ENCODE measurements at regions not wholly inside any gene's neighbourhood (a gene's known extent, or its start where the extent isn't known, plus 50 kb on each side); places are given as distances from the start of the nearest gene placed in this dataset.

DNA sequence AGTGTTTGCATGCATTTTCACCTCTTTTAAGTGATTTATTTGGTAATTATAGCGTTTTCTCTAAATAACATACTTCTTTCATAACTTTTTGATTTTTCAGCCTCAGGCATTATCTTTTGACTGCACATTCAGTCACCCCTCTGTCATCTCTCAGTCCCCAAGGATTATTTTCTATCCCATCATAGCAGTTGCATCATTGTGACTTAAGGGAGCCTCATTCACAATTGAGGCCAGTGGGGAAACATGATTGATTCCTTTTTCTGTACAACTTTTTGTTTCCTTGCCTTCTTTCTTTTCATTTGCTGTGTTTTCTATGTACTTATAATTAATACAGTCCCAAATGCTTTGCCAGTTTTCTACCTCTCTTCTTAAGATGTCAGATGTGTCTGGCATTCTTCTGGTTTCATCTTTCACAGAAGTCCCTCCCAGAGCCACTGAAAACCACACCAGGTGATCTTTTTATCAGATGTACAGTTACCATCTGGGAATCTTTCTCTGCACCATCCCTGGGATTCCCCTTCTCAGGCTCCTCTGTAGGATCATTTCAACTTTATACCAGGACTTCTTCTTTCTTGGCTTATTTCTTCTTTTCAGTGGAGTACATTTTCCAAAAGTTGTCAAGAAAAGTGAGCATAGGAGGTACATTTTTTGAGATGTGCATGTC is 151.4 kb downstream of the RAP2B start:
- peak; percentile 36 for DNase-seq (ENCODE audit: low read depth)

DNA sequence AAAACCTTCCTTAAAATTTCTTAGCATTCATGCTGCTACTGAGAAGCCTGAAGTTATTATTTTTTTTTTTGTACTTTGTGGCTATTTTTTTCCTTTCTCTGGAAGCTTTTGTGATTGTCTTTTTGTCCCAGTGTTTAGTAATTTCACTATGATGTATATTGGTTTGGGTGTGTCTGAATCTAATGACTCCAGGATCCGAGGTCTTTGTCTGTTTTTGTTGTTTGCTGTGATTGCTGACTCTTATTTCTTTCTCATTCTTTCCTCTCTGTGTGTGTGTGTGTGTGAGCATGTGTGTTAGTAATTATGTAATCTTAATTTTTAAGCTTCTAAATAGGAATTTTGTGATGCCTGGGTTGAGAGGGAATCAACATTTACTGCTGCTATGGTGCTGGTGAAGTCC is 152.0 kb downstream of the RAP2B start:
- no peak for DNase-seq (ENCODE audit: low read depth)

DNA sequence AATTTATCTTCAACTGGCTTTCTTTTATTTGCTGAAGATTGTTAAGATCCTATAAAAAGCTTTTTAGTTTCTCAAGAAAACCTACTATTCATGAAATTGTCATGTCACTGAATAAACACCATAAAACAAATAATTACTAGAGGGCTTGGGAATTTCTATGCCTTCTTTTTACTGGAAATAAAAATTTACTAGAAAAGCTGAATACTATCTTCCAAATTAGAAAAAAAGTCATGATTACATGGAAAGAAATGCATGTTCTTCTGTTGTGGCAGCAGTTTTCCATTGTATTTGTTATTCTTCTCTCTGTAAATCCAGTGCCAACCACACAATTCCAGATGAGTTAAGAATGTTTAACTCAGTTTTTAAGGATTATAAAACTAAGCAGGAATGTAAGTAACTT is 153.8 kb downstream of the RAP2B start:
- DNase-seq (ENCODE audit: low read depth), result no peak

DNA sequence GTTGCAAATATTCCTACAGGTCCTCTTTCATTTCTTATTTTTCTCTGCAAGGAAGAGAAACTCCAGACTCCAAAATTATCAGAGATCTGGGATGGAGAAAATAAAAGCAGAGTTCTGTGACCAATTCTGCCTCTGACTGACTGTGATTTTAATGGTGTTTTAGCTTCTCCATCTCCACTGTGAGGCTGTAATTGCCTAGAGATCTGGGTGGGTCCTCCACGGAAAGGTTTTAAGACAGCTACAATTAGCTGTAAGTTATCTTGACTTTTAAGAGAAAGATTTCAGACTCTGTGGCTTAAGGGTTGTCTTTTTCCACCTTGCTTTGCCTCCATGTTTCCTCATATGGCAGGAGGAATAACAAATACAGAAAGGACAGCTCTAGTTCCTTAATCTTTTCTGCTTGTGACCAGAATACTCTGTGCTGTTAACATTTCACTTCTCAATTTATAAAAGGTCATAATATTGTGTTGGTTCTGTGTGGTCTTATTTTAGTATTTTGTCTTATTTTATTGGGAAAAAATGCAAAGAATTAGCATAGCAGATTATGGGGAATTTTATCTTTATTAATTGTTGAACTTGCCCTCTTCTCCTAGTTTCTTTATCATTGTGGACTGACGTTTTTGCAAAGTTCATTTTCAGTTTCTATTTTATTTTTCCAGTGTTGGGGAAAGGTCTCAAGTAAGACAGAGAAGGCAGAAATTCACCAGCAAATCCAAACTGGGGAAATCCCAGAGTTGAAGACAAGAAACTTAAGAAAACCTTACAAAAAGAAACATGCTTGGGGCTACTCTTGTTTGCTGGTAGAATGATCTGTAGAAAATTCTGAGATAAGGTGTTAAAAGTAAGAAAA is 157.9 kb downstream of the RAP2B start:
- DNase-seq (ENCODE audit: low read depth), result no peak

DNA sequence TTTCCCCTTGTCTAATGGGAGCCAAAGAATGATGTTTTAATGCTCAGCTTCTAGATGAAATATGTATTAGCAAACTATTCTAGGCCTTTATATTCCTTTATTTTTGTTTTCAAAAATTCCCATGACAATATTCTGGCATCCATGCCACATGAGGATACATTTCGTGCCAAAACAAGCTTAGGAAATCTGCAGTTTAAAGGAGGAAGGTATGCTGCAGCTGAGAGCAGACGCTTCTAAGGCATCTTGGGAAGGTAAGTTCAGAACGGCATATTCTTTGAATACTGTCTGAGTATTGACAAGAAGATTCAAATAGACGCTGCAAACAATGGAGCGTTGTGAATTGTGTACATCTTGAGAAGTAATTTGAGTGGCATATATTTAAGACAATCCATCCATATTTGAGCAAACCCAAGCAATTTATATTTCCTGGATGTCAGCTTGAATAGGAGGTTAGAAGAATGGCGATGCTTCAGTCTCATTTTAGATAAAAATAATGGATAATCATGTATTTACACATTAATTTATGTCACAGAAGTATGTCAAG is 158.6 kb downstream of the RAP2B start:
- no peak for DNase-seq (ENCODE audit: low read depth)

DNA sequence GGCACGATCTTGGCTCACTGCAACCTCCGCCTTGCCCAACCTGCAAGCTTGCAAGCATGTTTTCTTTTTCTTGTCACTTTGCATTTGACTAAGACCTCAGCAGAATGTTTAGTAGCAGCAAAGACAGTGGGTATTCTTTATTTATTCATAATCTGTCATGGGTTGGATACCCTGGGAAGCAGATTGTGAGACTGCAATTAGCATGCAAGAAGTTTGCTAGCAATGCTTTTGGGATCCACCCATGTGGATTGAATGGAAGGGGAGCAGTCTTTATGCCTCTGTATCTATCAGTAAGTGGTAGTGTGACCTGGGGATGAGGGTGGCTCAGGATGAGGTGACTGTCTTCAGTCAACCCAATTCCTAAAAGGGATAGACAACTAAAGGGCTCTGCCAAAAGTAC is 166.7 kb downstream of the RAP2B start:
- no peak for DNase-seq (ENCODE audit: low read depth)

DNA sequence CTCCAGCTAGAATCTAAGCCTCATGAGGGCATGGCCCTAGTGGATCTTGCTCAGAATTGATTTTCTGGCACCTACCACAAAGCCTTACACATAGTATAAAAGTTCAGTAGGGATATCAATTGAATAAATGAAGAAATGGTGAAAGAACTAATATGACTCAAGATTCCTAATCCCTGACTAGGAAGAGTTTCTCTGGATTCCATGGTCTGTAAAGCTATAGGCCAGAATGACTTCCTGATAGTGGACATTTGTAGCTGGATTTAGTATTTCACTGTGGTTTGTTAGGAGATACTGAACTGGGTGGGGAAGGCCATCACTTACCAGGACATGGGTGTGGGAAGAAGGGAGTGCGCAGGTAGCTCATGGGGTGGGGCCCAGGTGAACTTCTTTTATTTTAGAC is 168.9 kb downstream of the RAP2B start:
- no peak for DNase-seq (ENCODE audit: low read depth)

DNA sequence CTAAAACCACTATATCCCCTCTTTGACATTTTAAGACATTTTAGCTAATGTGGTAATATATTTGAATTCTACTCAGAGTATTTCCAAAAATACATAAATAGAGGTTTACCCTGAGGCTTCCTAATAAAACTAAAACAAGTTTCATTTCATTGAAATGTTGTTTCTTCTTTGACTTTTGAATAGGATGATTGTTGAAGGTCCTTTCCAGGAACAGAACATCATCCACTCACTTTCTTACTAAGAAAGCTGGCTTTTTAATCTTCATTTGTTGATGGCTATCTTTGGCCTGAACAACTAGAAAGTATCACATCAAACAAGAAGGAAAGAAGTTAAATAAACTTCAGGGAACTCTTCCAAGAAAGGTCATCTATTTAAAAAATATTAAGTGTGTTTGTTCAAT is 169.7 kb downstream of the RAP2B start:
- DNase-seq (ENCODE audit: low read depth), result no peak

DNA sequence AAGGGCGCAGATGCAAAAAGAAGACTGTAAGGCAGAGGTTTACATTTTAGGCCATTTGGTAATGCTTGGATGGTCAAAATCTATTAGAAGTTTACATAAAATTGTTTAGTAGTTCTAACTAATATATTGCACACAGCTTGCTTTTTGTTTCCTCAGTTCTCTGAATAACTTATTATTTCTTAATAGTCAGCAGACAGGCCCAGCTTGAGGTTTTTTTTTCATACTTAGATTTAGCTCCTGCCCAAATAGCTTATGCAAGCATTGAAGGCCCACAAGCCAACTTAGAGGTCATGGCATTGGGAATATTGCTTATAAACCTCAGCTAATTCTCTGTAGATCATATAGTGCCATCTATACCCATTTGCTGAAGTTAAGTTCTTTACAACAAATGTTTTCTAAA is 172.5 kb downstream of the RAP2B start:
- no peak for DNase-seq (ENCODE audit: low read depth)

DNA sequence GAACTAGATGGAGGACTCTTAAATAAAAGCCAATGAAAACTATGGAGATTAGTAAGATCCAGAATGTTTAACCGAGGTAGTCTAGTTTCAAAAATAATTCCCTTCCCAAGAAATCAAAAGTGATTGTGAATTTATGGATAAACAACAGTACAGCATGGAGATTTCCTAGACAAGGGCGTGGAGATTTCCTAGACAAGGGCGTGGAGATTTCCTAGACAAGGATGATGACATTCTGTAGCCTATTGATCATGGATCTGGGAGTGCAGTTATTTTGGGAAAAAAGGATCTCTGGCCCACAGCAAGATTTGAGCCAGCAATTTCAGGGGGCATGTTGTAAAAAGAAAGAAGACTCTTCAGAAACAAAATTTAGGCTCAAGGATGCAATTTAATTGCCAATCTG is 175.3 kb downstream of the RAP2B start:
- DNase-seq (ENCODE audit: low read depth), result no peak

DNA sequence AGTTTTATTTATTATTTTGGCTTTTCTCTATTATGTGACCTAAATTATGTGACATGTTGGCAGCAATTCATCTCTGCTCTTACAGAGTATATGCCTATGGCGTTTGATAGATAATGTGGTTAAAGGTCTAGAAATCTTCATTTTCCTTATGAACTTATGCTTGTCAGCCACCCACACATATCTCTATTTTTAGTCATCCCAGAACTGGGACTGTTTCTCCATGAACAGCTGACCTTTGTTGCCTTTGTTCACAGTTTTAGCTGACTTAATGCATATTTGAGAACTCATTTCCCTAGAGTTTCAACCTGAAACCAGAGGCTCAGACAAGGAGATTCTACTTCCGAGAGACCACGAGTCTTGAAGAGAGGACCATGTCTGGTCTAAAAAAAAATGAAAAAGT is 176.5 kb downstream of the RAP2B start:
- no peak for DNase-seq (ENCODE audit: low read depth)

DNA sequence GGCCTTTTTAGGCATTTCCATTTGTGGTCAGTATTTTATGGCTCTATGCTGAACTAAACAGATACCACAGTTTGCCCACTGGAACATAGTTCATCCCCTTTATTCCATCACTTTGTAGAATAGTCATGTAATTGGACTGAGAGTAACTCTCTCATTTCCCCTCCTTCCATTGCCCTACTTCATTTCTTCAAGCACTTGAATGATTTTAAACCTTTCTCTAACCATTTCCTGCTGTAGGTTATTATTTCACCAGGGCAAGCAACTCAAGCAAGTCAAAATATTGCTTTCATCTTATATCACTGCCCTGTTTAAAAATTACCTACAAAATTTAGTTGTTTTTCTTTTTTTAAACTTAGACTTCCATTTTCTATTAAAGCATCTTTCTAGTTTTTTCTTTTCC is 177.0 kb downstream of the RAP2B start:
- DNase-seq (ENCODE audit: low read depth), result no peak

DNA sequence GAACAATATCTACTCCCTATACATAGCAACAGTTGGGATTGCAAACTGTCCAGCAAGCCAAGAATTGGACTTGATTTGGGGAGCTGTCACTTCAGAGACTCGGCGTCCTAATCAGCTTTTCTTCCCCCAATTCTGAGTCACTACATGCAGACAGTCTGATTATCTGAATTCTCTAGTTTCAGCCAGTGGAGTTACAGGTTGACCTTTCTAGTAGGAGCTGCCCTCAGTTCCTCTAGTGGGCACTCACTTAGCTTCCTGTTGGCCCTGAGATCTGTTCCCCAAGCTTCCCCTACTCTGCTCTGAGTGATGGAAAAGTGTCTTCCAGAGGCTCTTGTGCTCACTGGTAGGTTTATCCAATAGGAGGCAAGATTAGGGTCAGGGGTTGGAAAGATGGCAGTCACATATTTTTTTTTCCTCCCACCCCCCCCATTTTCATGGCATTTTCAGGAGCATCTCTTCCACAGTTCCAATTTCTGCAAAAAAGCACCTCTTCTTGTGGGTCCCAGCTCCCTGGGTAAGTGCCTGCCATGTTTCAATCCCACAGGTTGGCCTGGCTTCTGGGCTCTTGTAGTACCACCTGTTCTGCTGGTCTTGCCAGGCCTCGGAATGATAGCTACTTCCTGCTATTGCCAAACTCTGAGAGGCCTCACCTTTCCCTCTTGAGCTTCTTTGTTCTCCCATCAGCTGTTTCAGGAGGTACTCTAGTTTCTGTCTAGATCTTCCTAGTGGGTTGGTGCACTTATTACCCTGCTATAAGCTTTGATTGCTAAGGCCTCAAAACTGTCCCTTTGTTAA is 182.2 kb downstream of the RAP2B start:
- no peak for DNase-seq (ENCODE audit: low read depth)

DNA sequence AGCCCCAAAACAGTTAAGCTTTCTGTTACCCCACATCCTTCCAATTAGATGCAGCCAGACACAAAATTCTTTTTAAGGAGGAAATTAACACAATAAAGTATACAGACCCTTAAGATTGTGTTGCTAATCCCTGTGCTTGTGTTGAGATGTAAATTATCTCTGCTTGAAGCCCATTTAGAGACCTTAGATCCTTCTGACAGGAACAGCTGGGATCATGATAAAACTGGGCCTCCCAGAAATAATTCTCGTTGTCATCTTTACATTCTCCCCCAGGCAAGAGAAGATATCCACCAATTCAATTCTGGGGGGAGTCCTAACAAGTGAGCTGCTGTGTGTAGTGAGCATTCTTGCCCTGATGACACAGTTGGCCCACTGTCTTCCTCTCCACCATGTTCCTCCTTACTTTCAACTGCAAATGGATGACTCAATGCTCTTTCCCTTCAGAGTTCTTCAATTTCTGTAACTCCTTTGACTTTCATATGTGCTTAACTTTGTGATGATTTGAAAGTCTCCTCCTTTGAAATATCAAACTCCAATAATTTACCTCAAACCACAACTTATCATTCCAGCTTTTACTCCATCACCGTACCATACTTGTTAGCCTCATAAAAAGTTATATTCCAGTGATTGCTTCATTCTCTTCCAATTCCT is 186.6 kb downstream of the RAP2B start:
- DNase-seq (ENCODE audit: low read depth), result peak; percentile 59

DNA sequence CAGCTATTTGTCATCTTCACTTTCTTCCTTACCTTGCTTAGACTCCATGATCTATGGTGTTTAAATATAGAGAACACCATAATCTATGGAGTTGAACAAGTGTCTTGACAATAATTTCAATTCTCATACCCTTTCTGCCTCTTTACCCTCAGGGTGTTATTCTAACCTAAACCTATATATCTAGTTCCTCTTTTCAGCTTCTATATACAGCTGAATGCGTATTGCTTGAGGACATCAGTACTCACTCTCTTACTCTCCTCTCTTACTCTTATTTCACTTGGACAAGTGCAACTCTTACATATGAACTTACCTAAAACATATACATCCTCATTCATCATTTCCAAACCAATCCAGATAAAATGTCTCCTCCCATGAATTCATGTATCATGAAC is 187.1 kb downstream of the RAP2B start:
- no peak for DNase-seq (ENCODE audit: low read depth)

DNA sequence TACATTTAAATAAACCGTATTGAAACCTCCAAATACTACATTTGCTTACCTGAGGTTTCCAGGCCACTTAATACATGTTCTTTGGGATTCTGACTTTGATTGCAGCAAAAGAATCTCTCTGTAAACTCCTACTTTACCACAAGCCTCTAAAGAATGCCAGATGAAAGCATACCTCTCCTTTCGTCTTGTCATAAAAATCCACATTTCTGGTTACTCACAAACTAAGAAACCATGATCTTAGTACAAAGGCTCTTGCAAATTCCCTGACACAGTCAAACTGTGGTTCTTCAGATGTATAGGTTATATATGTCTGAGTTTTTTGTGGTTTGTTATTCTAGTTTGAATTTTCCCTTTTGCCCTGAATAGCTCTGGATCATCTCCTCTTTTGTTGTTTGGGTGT is 188.4 kb downstream of the RAP2B start:
- peak; percentile 90 for DNase-seq (ENCODE audit: low read depth)

DNA sequence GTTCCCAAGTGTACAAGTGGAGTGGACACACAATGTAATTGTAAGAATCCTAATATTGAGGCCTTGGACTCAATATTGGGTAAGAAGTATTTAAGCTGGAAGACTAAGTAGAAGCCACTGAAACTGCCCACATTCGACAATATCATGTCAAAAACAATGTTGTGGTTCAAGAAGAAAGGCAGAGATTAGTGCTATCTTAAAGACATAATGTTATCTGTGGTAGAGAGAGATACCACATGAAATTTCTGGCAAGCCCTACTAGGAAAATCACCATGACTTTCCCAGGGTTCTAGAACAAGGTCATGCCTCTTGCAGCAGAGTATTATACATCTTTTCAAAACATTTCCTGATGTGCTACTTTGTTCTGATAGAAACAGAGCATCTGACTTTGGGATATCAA is 192.6 kb downstream of the RAP2B start:
- no peak for DNase-seq (ENCODE audit: low read depth)

DNA sequence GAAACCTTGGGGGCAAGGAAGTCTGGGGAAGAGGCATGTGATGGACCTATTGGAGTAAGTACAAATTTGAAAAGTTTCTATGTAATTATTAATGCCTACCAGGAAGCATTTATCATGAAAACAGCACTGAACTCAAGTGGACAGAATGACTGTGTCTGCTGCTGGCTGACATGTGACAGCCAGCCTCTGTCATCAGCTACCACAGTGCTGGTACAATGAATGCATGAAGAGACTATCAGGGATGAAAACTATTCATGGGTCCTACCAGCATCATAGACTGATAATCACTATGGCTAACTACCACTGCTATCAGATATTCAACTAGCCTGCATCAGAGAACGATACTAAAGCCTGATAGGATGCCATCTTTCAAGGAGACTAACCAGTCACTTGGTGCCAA is 193.5 kb downstream of the RAP2B start:
- no peak for DNase-seq (ENCODE audit: low read depth)

DNA sequence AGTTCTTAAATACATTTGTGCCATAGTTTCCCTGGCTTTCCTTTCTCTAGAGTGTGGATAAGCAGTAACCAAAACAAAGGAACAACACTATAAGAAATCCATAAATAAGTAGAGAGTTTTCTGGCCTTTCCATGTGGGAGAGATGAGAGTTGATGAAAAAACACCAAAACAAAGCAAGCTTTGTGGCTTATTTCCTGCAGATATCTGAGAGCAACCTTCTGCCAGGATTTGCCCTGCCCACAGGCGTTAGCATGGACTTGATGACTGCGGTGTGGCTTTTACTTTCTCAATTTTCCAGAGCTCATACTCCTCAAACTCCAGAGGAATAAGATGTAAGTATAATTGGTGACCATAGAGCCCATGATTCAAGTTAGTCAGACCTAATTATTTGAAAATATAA is 194.9 kb downstream of the RAP2B start:
- DNase-seq (ENCODE audit: low read depth), result peak; percentile 21

DNA sequence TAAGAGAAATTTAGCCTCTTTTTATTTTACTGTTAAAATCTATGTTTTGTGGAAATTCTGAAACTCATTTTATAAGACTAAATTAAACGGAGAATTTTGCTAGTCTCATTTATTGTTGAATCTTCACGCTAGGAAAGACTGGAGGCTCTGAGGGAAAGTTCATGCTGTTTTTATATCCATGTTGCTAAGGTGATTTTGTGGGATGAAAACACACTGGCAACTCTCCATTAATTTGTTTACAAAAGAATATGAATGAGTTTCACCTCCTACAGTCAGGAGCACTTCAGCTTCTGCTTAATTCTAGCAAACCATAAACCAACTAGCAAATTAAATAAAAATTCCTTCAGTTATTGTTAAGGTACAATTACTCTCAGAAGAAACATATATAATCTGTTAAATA is 195.4 kb downstream of the RAP2B start:
- DNase-seq (ENCODE audit: low read depth), result no peak

DNA sequence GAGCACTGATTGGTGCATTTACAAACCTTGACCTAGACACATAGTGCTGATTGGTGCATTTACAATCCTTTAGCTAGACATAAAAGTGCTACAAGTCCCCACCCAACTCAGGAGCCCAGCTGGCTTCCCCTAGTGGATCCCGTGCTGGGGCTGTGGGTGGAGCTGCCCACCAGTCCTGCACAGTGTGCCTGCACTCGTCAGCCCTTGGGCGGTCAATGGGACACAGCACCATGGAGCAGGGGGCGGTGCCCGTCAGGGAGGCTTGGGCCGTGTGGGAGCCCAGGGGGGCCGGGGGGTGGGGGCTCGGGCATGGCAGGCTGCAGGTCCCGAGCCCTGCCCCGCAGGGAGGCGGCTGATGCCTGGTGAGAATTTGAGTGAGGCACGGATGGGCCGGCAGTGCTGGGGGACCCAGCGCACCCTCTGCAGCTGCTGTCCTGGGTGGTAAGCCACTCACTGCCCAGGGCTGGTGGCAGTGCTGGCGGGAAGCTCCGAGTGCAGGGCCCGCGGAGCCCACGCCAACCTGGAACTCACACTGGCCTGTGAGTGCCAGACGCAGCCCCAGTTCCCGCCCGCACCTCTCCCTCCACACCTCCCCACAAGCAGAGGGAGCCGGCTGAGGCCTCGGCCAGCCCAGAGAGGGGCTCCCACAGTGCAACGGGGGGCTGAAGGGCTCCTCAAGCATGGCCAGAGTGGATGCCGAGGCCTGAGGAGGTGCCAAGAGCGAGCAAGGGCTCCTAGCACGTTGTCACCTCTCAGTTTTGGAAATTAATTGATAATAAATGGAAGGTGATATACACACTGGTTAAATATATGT is 207.7 kb downstream of the RAP2B start:
- DNase-seq (ENCODE audit: low read depth), result no peak

All from HT1080 (cell line).